Natural killer cell treated with Interleukin-12 subunit alpha and Interleukin-12 subunit beta and Interleukin-15 and Interleukin-18, amount 100 ng/mL, for 72 hours (primary cell): ENCODE measurements at regions not wholly inside any gene's neighbourhood (a gene's known extent, or its start where the extent isn't known, plus 50 kb on each side); places are given as distances from the start of the nearest gene placed in this dataset.

ENCODE experiments used
- ATAC-seq, 2 donors: fragments of 150-1000 bp; cut with Tn5 transposase in 1 of 2; sonication (Bioruptor Pico), chemical (Tn5 transposase) in 1 of 2; 2 replicates each; pipeline ENCODE4 v1.10.0; 2021
- DNase-seq: peaks from one replicate; pipeline ENCODE4 v3.0.0; 2022; ENCODE audit warnings: low spot score
- H3K27ac Mint-ChIP-seq, 2 donors: 1 replicate in 1 of 2; 2 replicates in 1 of 2; pipeline ENCODE4 v1.8.0; 2022; ENCODE audit warnings: mixed read lengths in 2 of 2, mild to moderate bottlenecking in 1 of 2, moderate library complexity in 1 of 2
- H3K27me3 Mint-ChIP-seq, 2 donors: 1 replicate in 1 of 2; 2 replicates in 1 of 2; pipeline ENCODE4 v1.8.0; 2022; ENCODE audit warnings: mixed read lengths in 2 of 2
- H3K36me3 Mint-ChIP-seq: one replicate; pipeline ENCODE4 v1.8.0; 2022; ENCODE audit warnings: mixed read lengths
- H3K4me1 Mint-ChIP-seq, 2 donors: 1 replicate in 1 of 2; 2 replicates in 1 of 2; pipeline ENCODE4 v1.8.0; 2022; ENCODE audit warnings: low read depth in 2 of 2, mixed read lengths in 2 of 2, mild to moderate bottlenecking in 1 of 2
- H3K4me3 Mint-ChIP-seq: one replicate; pipeline ENCODE4 v1.8.0; 2022; ENCODE audit warnings: mixed read lengths
- H3K9me3 Mint-ChIP-seq: 2 replicates; pipeline ENCODE4 v1.8.0; 2022; ENCODE audit warnings: mixed read lengths

- Mint-ChIP-seq H3K36me3 (no peaks in the 10 kb centered on the region), H3K4me3 (no peak overlapping the region), H3K27me3 (peaks cover 0 to 7% of the 10 kb centered on the region in 2 donors), H3K4me1 (no peaks in the 10 kb centered on the region), H3K9me3 (peaks cover 1% of the 10 kb centered on the region), H3K27ac (no peak overlapping the region)
- ATAC-seq, result no peak
- no peak for DNase-seq
Measured at GRCh38 chr3:106575029-106575428, 706.2 kb upstream of the CBLB start.

DNA sequence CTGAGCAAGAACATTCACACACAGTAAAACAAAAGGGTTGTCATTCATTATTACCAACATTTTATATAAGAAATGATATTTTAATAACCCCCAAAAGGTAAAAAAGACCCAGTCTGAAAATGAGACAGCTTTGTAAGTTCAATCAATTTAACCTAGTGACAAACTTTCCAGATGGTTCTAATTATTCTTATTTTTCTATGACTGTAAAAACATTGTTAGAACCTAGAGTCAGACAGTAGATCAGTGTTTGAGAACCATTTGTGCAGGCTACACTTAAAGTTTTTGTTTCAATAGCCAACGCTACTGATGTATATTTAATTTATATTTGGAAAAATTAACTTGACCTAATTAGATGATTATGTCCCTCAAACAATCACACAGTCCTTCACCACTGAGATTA lies 708.4 kb upstream of the CBLB start:
- DNase-seq (no peak), ATAC-seq (no peak)
- Mint-ChIP-seq H3K4me1 (no peaks in the 10 kb centered on the region), H3K27me3 (peaks cover 0 to 10% of the 10 kb centered on the region in 2 donors), H3K27ac (peak overlapping the region in 1 of 2 donors; percentile 10), H3K4me3 (no peak overlapping the region), H3K36me3 (no peaks in the 10 kb centered on the region), H3K9me3 (peaks cover 5% of the 10 kb centered on the region)

GRCh38 chr3:106578911-106579310 lies 710.1 kb upstream of the CBLB start:
- DNase-seq (no peak), ATAC-seq (no peak)
- Mint-ChIP-seq H3K27ac (no peak overlapping the region), H3K9me3 (peaks cover 5% of the 10 kb centered on the region), H3K4me3 (no peak overlapping the region), H3K27me3 (peaks cover 0 to 10% of the 10 kb centered on the region in 2 donors), H3K36me3 (no peaks in the 10 kb centered on the region), H3K4me1 (no peaks in the 10 kb centered on the region)

DNA sequence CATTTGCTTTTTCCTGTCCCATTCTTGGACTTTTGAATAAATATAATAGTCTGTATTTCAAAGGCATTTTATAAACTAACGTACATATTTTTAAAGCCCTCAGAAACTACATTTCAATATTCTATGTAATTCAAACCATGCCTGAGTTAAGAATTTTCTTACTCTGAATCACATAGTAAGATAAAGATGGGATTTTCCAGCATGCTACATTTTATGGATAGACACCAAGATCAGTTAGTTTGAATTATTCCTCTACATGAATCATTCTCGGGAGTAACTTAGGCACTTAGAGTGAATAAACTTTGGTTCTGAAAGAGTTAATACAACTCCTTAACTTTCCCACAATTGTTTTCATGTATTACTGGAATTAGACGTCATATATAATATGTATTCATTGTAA lies 713.3 kb upstream of the CBLB start:
- ATAC-seq (no peak), DNase-seq (no peak)
- H3K27ac Mint-ChIP-seq, result no peak overlapping the region

GRCh38 chr3:106587551-106587950 lies 718.7 kb upstream of the CBLB start:
- H3K27me3 Mint-ChIP-seq, result peaks cover 0 to 4% of the 10 kb centered on the region in 2 donors
- H3K4me3 Mint-ChIP-seq, result no peak overlapping the region
- H3K27ac Mint-ChIP-seq, result no peak overlapping the region
- no peaks in the 10 kb centered on the region for H3K36me3 Mint-ChIP-seq
- H3K4me1 Mint-ChIP-seq, result no peaks in the 10 kb centered on the region
- no peaks in the 10 kb centered on the region for H3K9me3 Mint-ChIP-seq
- ATAC-seq (no peak), DNase-seq (no peak)

More for the DNA sequence above, 713.3 kb upstream of the CBLB start:
- no peaks in the 10 kb centered on the region for H3K4me1 Mint-ChIP-seq
- no peaks in the 10 kb centered on the region for H3K36me3 Mint-ChIP-seq
- H3K9me3 Mint-ChIP-seq, result peaks cover 5% of the 10 kb centered on the region
- no peak overlapping the region for H3K4me3 Mint-ChIP-seq
- peaks cover 0 to 10% of the 10 kb centered on the region in 2 donors for H3K27me3 Mint-ChIP-seq

DNA sequence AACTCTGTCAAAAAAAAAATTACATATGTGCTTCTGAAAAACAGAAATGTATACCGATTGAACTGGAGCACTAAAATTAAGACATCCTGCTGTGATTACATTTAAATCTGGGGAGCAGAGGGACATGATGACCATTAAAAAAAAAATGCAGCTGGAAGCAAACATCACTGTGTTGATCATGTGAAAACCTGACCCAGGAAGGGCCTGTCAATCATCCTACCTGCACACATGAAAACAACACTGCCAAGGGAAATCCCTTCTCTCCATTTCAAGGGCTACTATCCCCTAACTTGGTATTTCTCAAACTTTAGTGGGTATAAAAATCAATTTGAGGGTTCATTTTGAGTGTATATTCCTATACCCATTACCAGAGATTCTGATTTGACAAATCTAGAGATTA lies 719.9 kb upstream of the CBLB start:
- Mint-ChIP-seq H3K4me3 (no peak overlapping the region), H3K4me1 (peaks cover 0 to 5% of the 10 kb centered on the region in 2 donors), H3K27me3 (peaks cover 0 to 4% of the 10 kb centered on the region in 2 donors), H3K9me3 (no peaks in the 10 kb centered on the region), H3K36me3 (no peaks in the 10 kb centered on the region), H3K27ac (no peak overlapping the region)
- no peak for DNase-seq
- no peak for ATAC-seq

DNA sequence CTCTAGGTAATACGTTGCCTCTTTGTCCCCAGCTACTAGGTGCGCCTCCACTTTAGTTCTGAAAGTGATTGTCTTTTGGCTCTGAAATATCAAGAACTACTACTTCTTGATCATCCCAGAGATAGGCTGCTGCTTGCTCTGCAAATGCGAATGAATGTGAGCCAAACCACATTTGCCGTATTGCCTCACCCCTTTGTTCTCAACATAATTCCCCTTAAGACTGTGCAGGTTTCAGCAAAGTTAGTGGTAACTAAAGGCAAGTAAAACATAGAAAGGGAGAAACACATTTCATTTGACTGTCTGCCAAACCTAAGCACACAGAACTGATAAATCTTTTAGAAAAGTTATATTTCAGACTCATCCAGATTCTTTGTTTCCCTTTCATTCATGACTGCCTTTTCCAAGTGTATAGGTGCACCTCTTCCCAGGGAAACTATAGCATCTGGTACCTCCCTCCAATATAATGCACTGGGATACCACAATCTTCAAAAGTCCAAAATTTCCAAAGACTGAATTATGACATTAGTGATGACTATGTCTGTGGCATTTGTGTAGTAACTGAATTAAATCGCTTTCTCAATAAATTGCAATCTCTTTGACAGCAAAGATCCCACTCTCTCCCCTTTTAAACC lies 720.6 kb upstream of the CBLB start:
- Mint-ChIP-seq H3K4me1 (peaks cover 0 to 10% of the 10 kb centered on the region in 2 donors), H3K36me3 (no peaks in the 10 kb centered on the region), H3K4me3 (no peak overlapping the region), H3K9me3 (no peaks in the 10 kb centered on the region), H3K27ac (no peak overlapping the region), H3K27me3 (peaks cover 0 to 4% of the 10 kb centered on the region in 2 donors)
- DNase-seq (no peak), ATAC-seq (no peak)

DNA sequence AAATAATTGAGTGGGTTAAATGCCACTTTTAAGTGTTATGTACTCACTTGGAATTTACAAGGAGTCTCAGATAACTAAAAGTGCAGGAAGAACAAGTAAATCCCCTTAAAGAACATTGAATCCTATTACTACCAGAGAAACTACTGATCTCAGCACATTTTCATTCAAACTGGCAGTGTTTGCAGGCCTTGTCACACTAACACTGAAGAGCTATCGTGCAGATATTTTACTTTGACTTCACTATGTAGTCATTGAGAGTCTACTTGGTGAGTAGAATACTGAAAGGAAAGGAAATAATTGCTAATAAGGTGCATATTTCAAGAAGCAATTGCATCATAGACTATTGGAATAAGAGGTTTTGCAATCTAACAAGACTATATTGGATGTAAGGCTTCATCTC lies 721.4 kb upstream of the CBLB start:
- Mint-ChIP-seq H3K9me3 (no peaks in the 10 kb centered on the region), H3K4me3 (no peak overlapping the region), H3K36me3 (no peaks in the 10 kb centered on the region), H3K27ac (no peak overlapping the region), H3K27me3 (peaks cover 0 to 4% of the 10 kb centered on the region in 2 donors), H3K4me1 (peaks cover 0 to 10% of the 10 kb centered on the region in 2 donors)
- DNase-seq, result no peak
- ATAC-seq, result no peak

DNA sequence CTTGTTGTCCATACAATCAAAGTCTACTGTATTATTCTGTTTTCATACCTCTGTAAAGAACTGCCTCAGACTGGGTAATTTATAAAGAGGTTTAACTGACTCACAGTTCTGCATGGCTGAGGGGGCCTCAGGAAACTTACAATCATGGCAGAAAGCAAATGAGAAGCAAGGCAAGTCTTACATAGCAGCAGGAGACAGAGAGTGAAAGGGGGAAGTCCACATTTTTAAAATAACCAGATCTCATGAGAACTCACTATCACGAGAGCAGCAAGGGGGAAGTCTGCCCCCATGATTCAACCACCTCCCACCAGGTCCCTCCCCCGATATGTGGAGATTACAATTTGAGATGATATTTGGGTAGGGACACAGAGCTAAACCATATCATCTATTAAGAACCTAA lies 724.6 kb upstream of the CBLB start:
- H3K36me3 Mint-ChIP-seq, result peaks cover 5% of the 10 kb centered on the region
- H3K4me3 Mint-ChIP-seq, result no peak overlapping the region
- peaks cover 3% of the 10 kb centered on the region for H3K9me3 Mint-ChIP-seq
- no peak for DNase-seq
- H3K27me3 Mint-ChIP-seq, result peaks cover 0 to 2% of the 10 kb centered on the region in 2 donors
- no peak overlapping the region for H3K27ac Mint-ChIP-seq
- no peak for ATAC-seq
- H3K4me1 Mint-ChIP-seq, result peaks cover 0 to 10% of the 10 kb centered on the region in 2 donors

DNA sequence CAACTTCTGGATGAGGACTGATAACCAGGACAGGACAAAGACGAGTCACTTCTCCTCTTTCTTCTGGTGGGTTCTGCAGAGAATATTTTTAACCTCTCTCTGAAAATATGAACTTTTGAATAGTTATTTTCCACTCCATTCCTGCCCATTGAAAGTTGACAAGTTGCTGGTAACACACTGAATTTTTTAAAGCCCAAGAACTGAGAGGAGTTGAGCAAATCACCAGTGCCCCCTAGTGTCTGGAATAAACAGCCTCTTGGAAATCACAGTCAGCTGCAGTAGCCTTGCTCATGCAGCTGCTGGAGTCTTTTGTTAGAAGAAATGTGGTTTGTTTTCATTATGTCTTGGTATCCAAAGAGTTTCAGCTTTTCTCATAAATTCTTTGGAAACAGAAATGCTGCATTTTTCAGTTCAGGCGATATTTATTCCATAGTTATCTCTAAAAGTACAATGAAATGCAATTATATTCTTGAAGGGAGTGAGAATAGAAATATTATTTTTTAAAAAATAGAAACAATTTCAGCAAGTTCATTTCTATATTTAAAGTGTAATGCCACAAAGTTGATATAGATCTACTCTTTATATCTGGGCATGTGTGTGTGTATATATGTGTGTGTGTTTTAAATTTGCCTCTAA lies 741.0 kb upstream of the CBLB start:
- peaks cover 11% of the 10 kb centered on the region for H3K9me3 Mint-ChIP-seq
- H3K4me1 Mint-ChIP-seq, result peaks cover 3 to 10% of the 10 kb centered on the region in 2 donors
- peaks cover 14% of the 10 kb centered on the region for H3K36me3 Mint-ChIP-seq
- DNase-seq (peak; percentile 68), ATAC-seq (no peak)
- H3K27ac Mint-ChIP-seq, result no peak overlapping the region
- H3K4me3 Mint-ChIP-seq, result no peak overlapping the region
- H3K27me3 Mint-ChIP-seq, result peaks cover 0 to 3% of the 10 kb centered on the region in 2 donors

- Mint-ChIP-seq H3K4me3 (no peak overlapping the region), H3K27ac (no peak overlapping the region), H3K27me3 (peaks cover 0 to 3% of the 10 kb centered on the region in 2 donors), H3K36me3 (peaks cover 14% of the 10 kb centered on the region), H3K4me1 (peaks cover 3 to 10% of the 10 kb centered on the region in 2 donors), H3K9me3 (peaks cover 11% of the 10 kb centered on the region)
- ATAC-seq, result no peak
- no peak for DNase-seq
Measured at GRCh38 chr3:106610362-106610959, 741.6 kb upstream of the CBLB start.

GRCh38 chr3:106611116-106611515 lies 742.3 kb upstream of the CBLB start:
- ATAC-seq, result no peak
- peaks cover 11% of the 10 kb centered on the region for H3K9me3 Mint-ChIP-seq
- peaks cover 0 to 3% of the 10 kb centered on the region in 2 donors for H3K27me3 Mint-ChIP-seq
- no peak for DNase-seq
- H3K27ac Mint-ChIP-seq, result no peak overlapping the region
- H3K4me1 Mint-ChIP-seq, result peaks cover 3 to 10% of the 10 kb centered on the region in 2 donors
- H3K36me3 Mint-ChIP-seq, result peaks cover 14% of the 10 kb centered on the region
- no peak overlapping the region for H3K4me3 Mint-ChIP-seq

DNA sequence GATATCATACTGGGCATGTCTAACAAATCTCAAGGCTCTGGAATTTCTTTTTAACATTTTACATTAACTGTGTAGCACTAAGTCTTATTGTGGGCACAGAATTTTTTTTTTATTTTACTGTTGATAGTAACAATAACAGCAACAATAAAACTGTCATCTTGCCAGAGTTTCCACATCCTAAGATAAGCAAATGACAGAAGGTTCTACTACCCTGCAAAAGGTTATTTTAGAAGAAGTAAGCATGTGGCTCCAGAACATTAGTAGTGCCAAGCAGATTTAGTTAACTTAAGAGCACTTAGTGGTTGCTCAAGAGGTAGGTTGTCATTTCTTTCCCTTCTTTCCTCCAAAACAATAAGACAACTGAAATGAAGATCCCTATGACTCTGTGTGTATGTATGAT lies 743.0 kb upstream of the CBLB start:
- no peak overlapping the region for H3K27ac Mint-ChIP-seq
- ATAC-seq, result no peak
- H3K4me3 Mint-ChIP-seq, result no peak overlapping the region
- peaks cover 0 to 3% of the 10 kb centered on the region in 2 donors for H3K27me3 Mint-ChIP-seq
- peaks cover 11% of the 10 kb centered on the region for H3K9me3 Mint-ChIP-seq
- H3K4me1 Mint-ChIP-seq, result peaks cover 3 to 10% of the 10 kb centered on the region in 2 donors
- DNase-seq, result no peak
- peaks cover 14% of the 10 kb centered on the region for H3K36me3 Mint-ChIP-seq

GRCh38 chr3:106616556-106616955 lies 747.7 kb upstream of the CBLB start:
- Mint-ChIP-seq H3K27ac (no peak overlapping the region), H3K4me3 (no peak overlapping the region), H3K9me3 (peaks cover 11% of the 10 kb centered on the region), H3K4me1 (no peaks in the 10 kb centered on the region), H3K36me3 (peaks cover 14% of the 10 kb centered on the region), H3K27me3 (peaks cover 0 to 2% of the 10 kb centered on the region in 2 donors)
- no peak for ATAC-seq
- DNase-seq, result no peak
